Fibroblast of the aortic adventitia (primary cell): ENCODE measurements at regions not wholly inside any gene's neighbourhood (a gene's known extent, or its start where the extent isn't known, plus 50 kb on each side); places are given as distances from the start of the nearest gene placed in this dataset.

Source experiments
- DNase-seq: peaks from one replicate; pipeline ENCODE4 v3.0.0-alpha.2; 2010; ENCODE audit warnings: low read depth
- H3K4me3 ChIP-seq: 2 replicates; pipeline ENCODE4 v1.5.1; 2011; ENCODE audit warnings: low read depth, mild to moderate bottlenecking, control low read depth, low read length, moderate library complexity
- TF ChIP-seq, protein P1 (sequence below): IDR thresholded peaks from 2 replicates; pipeline ENCODE4 v1.5.1; 2011; ENCODE audit warnings: mild to moderate bottlenecking, low read length, control low read depth, inconsistent platforms; ENCODE audit not compliant: insufficient read depth

DNA sequence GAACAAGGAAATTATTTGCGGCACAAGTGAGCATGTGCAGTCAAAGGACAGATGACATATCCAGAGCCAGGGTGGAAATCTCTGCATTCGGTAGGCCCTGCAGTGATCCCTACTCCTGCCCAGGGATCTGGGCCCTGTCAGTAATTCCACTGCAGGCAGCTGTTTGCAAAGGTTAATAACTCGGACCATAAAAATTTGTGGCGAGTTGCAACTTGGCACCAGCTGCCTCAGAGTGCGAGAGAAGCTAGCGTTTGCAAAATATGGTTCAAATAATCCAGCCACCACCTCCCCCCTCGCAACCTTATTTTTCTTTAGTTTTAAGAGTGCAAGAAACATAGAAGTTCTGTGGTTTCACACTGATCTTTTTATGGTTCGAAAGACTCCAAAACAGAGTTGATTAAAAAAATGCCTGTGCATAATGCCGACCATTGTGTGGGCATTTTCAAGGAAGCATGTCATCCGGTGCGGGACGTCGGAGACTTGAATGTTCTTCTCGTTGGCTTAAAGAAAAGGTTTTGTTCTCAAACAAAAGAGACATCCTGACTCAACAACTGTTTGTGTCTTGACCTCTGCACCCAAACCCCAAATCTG lies 224.5 kb downstream of the BCL11B start:
- H3K4me3 ChIP-seq, result no peak overlapping the region
- TF ChIP-seq, protein P1, sequence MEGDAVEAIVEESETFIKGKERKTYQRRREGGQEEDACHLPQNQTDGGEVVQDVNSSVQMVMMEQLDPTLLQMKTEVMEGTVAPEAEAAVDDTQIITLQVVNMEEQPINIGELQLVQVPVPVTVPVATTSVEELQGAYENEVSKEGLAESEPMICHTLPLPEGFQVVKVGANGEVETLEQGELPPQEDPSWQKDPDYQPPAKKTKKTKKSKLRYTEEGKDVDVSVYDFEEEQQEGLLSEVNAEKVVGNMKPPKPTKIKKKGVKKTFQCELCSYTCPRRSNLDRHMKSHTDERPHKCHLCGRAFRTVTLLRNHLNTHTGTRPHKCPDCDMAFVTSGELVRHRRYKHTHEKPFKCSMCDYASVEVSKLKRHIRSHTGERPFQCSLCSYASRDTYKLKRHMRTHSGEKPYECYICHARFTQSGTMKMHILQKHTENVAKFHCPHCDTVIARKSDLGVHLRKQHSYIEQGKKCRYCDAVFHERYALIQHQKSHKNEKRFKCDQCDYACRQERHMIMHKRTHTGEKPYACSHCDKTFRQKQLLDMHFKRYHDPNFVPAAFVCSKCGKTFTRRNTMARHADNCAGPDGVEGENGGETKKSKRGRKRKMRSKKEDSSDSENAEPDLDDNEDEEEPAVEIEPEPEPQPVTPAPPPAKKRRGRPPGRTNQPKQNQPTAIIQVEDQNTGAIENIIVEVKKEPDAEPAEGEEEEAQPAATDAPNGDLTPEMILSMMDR, result no peak
- no peak for DNase-seq

DNA sequence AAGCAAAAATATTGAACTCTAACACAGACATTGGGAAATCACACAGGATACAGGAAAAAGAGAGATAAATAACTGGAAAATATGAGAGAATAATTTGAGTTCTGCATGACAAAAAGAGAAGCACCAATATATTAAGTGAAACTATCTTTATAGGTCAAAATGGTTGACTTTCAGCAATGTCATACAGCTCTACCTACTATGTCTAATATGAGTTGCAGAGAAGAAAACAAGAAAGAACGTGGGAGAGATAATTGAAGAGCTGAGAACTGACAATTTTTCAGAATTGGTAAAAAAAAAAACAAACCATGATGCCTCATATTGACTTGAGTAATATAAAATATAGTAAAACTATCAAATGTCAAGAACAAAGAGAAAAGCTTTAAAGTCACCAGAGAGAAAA lies 221.7 kb downstream of the BCL11B start:
- no peak overlapping the region for H3K4me3 ChIP-seq
- TF ChIP-seq, protein P1, result no peak
- DNase-seq, result no peak

DNA sequence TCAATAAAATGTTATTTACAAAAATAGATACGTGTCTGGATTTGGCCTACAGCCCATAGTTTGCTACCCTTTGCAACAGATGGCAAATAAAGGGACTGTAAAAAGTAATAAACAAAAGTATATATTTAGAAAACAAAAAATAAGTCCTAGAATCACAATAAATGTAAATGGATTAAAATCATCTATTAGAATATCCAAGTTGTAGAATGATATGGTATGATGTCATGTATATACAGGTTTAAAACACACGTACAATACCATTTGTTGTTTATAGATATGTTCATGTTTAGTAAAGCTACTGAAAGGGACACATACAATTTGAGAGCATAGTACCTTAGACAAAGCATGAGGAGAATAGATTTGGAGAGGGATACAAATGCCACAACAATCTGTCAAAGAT lies 219.5 kb downstream of the BCL11B start:
- no peak overlapping the region for H3K4me3 ChIP-seq

DNA sequence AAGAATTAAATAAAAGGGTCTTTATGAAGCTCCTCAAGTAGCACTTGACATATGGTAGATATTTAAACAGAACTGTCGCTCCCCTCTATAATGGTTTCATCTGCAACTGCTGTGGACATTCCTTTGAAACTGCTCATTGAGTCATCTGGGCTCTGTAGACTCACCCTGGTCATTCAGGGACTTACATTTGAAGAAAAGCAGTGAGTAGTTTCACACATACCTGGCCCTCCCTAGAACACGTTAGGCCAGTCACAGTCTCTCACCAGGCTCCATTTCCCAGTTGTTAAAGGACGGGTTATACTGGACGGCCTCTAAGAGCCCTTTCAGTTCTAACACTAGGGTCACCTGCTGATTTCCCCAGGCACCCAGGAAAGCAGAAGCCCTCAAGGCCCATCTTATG lies 217.0 kb downstream of the BCL11B start:
- no peak for DNase-seq
- no peak overlapping the region for H3K4me3 ChIP-seq
- TF ChIP-seq, protein P1, result no peak

More for the DNA sequence above, 219.5 kb downstream of the BCL11B start:
- TF ChIP-seq, protein P1, result no peak
- DNase-seq, result no peak

DNA sequence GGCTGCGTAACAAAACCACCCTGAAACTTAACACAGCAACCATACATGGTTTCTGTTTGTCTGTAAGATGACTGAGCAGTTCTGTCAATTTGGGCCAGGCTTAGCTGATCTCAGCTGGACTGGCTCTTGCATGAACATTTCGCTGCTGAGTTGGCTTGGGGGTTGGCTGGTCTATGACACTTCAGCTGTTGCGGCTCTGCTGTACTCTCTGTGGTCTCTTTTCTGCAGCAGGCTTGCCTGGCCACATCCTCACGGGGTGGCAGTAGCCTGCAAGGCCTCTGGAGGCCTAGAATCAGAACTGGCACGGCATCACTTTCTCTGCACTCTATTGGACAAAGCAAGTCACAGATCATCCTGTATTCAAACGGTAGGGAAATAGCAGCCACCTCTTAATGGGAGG lies 216.2 kb downstream of the BCL11B start:
- no peak for DNase-seq
- TF ChIP-seq, protein P1, result no peak

DNA sequence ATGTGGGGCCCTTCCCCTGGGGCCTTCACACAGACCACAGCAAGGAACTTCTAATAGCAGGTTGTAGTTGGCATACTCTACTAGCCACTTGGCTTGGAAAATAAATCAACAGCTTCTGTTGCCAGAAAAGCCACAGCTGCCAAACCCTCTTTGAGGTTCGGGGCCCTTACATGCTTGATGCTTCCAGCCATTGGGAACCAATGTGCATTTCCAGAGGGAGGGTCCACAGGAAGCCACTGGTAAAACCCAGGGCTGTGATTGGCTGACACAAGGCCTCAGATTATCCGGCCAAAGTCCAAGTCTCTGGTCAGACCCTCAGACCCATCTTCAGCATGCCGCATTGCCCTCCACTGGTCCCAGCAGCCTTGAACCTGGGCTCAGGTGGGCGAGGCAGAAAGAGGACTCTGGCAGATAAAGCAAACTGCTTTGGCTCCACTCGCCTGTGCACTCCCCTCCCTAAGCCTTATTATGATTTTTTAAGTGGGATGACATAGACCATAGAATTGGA lies 214.4 kb downstream of the BCL11B start:
- TF ChIP-seq, protein P1, result no peak
- no peak overlapping the region for H3K4me3 ChIP-seq
- DNase-seq, result no peak

More for the DNA sequence above, 216.2 kb downstream of the BCL11B start:
- H3K4me3 ChIP-seq, result no peak overlapping the region

DNA sequence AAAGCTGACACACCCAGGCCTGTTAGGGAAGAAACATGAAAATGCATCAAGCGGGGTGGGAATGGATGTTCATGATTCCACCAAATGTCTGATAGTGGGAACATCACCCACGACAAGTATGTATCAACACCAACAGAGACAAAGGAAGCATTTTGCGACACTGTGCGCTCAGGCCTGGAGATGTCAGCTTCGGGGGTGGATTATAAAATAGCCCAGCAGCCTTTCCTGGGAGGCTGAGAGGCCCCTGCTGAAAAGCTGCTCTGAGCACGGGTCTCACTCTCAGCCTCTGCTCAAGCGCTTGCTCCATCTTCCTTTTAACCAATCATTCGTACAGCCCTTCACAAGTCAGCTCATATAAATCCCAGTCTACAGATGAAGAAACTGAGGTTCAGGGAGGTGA lies 213.5 kb downstream of the BCL11B start:
- DNase-seq, result no peak
- no peak overlapping the region for H3K4me3 ChIP-seq
- TF ChIP-seq, protein P1, result no peak
